IPS-NIHi11 (cell line): ENCODE measurements at regions not wholly inside any gene's neighbourhood (a gene's known extent, or its start where the extent isn't known, plus 50 kb on each side); places are given as distances from the start of the nearest gene placed in this dataset.

ENCODE experiments used
- DNase-seq: peaks from one replicate; pipeline ENCODE4 v3.0.0; 2012; ENCODE audit warnings: mixed read lengths, low spot score

GRCh38 chr1:5812295-5812694, 179.9 kb downstream of the NPHP4 start:
- DNase-seq, result no peak

- DNase-seq, result no peak
Measured at GRCh38 chr1:5811419-5811818, 180.8 kb downstream of the NPHP4 start.

GRCh38 chr1:5810553-5811270, 181.5 kb downstream of the NPHP4 start:
- DNase-seq, result no peak

GRCh38 chr1:5810131-5810530, 182.1 kb downstream of the NPHP4 start:
- no peak for DNase-seq

- no peak for DNase-seq
Measured at GRCh38 chr1:5809207-5809788, 182.9 kb downstream of the NPHP4 start.

- no peak for DNase-seq
Measured at GRCh38 chr1:5803851-5804250, 188.4 kb downstream of the NPHP4 start.

- DNase-seq, result no peak
Measured at GRCh38 chr1:5802606-5803005, 189.6 kb downstream of the NPHP4 start.

- DNase-seq, result no peak
Measured at GRCh38 chr1:5798904-5799303, 193.3 kb downstream of the NPHP4 start.

- DNase-seq, result peak; percentile 72
Measured at GRCh38 chr1:5798151-5798730, 194.0 kb downstream of the NPHP4 start.

- no peak for DNase-seq
Measured at GRCh38 chr1:5796028-5796427, 196.2 kb downstream of the NPHP4 start.

GRCh38 chr1:5794279-5794678, 197.9 kb downstream of the NPHP4 start:
- DNase-seq, result no peak

- no peak for DNase-seq
Measured at GRCh38 chr1:5793516-5793915, 198.7 kb downstream of the NPHP4 start.

GRCh38 chr1:5781079-5781478, 211.1 kb downstream of the NPHP4 start:
- no peak for DNase-seq

GRCh38 chr1:5780324-5780716, 211.9 kb downstream of the NPHP4 start:
- DNase-seq, result no peak

- no peak for DNase-seq
Measured at GRCh38 chr1:5779608-5780323, 212.5 kb downstream of the NPHP4 start.

- DNase-seq, result no peak
Measured at GRCh38 chr1:5776035-5776550, 216.1 kb downstream of the NPHP4 start.

- DNase-seq, result no peak
Measured at GRCh38 chr1:5774019-5774418, 218.2 kb downstream of the NPHP4 start.

GRCh38 chr1:5771788-5772187, 220.4 kb downstream of the NPHP4 start:
- no peak for DNase-seq

GRCh38 chr1:5770981-5771765, 221.1 kb downstream of the NPHP4 start:
- DNase-seq, result no peak

- no peak for DNase-seq
Measured at GRCh38 chr1:5769760-5770159, 222.5 kb downstream of the NPHP4 start.

- DNase-seq, result no peak
Measured at GRCh38 chr1:5769146-5769545, 223.1 kb downstream of the NPHP4 start.

GRCh38 chr1:5768014-5768413, 224.2 kb downstream of the NPHP4 start:
- peak; percentile 58 for DNase-seq
